ENCODE measurements at regions not wholly inside any gene's neighbourhood (a gene's known extent, or its start where the extent isn't known, plus 50 kb on each side); places are given as distances from the start of the nearest gene placed in this dataset.

DNA sequence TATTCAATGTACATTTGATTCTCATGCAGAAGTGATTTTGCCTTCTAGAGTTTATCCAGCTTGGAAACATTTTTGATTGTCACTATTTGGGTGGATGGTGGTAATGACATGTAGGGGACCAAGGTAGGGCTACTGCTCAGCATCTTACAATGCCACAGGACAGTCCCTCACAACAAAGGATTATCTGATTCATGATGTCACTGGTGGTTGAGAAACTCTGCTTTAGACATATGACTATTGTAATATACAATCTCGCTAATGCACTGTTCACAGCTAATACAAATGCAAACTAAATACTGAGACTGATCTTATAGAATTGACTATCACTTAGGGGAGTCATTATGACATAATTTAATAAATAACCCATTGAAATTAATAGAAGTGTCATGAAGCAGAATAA is 60.4 kb upstream of the BTG1 start (continued):
- TF ChIP-seq ZNF565 (CRISPR knock-in tag; conservative IDR thresholded peaks at IDR 0.05; ENCODE audit: low read depth): no peak
- no peak for TF ChIP-seq ZNF8 (CRISPR knock-in tag; IDR thresholded peaks at IDR 0.05)
- TF ChIP-seq CSRNP3 (CRISPR knock-in tag; IDR thresholded peaks at IDR 0.05): no peak

GRCh38 chr12:92199819-92200576 is 54.4 kb upstream of the BTG1 start:
- TF ChIP-seq ZFP30 (CRISPR knock-in tag; IDR thresholded peaks at IDR 0.05) (no peak), BACH2 (CRISPR knock-in tag; IDR thresholded peaks at IDR 0.05; ENCODE audit: borderline replicate concordance) (no peak), CSRNP3 (CRISPR knock-in tag; IDR thresholded peaks at IDR 0.05) (no peak), PATZ1 (CRISPR knock-in tag; IDR thresholded peaks at IDR 0.05; ENCODE audit: borderline replicate concordance) (no peak), ISL1 (CRISPR knock-in tag; IDR thresholded peaks at IDR 0.05) (no peak), ESRRG (CRISPR knock-in tag; IDR thresholded peaks at IDR 0.05) (no peak), OSR1 (CRISPR knock-in tag; IDR thresholded peaks at IDR 0.05) (no peak), ZC3H10 (CRISPR knock-in tag; IDR thresholded peaks at IDR 0.05) (no peak), ARNTL (CRISPR knock-in tag; IDR thresholded peaks at IDR 0.05; ENCODE audit: borderline replicate concordance, low read depth) (no peak), ZNF8 (CRISPR knock-in tag; IDR thresholded peaks at IDR 0.05) (no peak), RARB (CRISPR knock-in tag; IDR thresholded peaks at IDR 0.05) (no peak), TCF4 (CRISPR knock-in tag; IDR thresholded peaks at IDR 0.05; ENCODE audit: borderline replicate concordance) (no peak), SNAI2 (CRISPR knock-in tag; IDR thresholded peaks at IDR 0.05) (no peak)
- TF ChIP-seq, protein P1, sequence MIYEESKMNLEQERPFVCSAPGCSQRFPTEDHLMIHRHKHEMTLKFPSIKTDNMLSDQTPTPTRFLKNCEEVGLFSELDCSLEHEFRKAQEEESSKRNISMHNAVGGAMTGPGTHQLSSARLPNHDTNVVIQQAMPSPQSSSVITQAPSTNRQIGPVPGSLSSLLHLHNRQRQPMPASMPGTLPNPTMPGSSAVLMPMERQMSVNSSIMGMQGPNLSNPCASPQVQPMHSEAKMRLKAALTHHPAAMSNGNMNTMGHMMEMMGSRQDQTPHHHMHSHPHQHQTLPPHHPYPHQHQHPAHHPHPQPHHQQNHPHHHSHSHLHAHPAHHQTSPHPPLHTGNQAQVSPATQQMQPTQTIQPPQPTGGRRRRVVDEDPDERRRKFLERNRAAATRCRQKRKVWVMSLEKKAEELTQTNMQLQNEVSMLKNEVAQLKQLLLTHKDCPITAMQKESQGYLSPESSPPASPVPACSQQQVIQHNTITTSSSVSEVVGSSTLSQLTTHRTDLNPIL (CRISPR knock-in tag; IDR thresholded peaks at IDR 0.05; ENCODE audit: low read depth): no peak
- ATAC-seq: no peak

DNA sequence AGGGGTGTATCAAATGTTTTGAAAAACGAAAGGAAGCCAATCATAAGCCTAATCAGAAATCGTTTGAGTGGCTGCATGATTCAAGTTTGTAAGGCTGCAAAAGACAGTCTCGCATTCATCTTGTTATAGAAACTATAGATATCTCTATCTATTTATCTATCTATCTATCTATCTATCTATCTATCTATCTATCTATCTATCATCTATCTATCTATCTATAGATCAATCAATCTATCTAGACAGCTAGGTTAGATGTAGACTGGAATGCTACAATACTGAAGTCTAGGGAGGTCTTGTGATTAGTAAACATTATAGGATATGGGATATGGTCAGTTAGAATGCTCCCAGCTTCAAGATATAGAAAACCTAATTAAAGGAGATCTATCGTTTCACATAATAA is 52.2 kb upstream of the BTG1 start:
- no peak for ATAC-seq
- TF ChIP-seq, protein P2, sequence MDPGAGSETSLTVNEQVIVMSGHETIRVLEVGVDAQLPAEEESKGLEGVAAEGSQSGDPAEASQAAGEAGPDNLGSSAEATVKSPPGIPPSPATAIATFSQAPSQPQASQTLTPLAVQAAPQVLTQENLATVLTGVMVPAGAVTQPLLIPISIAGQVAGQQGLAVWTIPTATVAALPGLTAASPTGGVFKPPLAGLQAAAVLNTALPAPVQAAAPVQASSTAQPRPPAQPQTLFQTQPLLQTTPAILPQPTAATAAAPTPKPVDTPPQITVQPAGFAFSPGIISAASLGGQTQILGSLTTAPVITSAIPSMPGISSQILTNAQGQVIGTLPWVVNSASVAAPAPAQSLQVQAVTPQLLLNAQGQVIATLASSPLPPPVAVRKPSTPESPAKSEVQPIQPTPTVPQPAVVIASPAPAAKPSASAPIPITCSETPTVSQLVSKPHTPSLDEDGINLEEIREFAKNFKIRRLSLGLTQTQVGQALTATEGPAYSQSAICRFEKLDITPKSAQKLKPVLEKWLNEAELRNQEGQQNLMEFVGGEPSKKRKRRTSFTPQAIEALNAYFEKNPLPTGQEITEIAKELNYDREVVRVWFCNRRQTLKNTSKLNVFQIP (CRISPR knock-in tag; IDR thresholded peaks at IDR 0.05; ENCODE audit: borderline replicate concordance, low read depth): no peak
- TF ChIP-seq TOX (CRISPR knock-in tag; IDR thresholded peaks at IDR 0.05; ENCODE audit: borderline replicate concordance) (no peak), CSRNP3 (CRISPR knock-in tag; IDR thresholded peaks at IDR 0.05) (no peak), PPARA (CRISPR knock-in tag; IDR thresholded peaks at IDR 0.05; ENCODE audit: borderline replicate concordance) (no peak), PATZ1 (CRISPR knock-in tag; IDR thresholded peaks at IDR 0.05; ENCODE audit: borderline replicate concordance) (no peak), RARB (CRISPR knock-in tag; IDR thresholded peaks at IDR 0.05) (no peak), ZNF8 (CRISPR knock-in tag; IDR thresholded peaks at IDR 0.05) (no peak), OSR1 (CRISPR knock-in tag; IDR thresholded peaks at IDR 0.05) (no peak), ZFP3 (CRISPR knock-in tag; IDR thresholded peaks at IDR 0.05) (no peak), ZNF70 (CRISPR knock-in tag; IDR thresholded peaks at IDR 0.05) (no peak), ESRRG (CRISPR knock-in tag; IDR thresholded peaks at IDR 0.05) (no peak)
- TF ChIP-seq, protein P1 (CRISPR knock-in tag; IDR thresholded peaks at IDR 0.05; ENCODE audit: low read depth): no peak
- TF ChIP-seq, protein P3, sequence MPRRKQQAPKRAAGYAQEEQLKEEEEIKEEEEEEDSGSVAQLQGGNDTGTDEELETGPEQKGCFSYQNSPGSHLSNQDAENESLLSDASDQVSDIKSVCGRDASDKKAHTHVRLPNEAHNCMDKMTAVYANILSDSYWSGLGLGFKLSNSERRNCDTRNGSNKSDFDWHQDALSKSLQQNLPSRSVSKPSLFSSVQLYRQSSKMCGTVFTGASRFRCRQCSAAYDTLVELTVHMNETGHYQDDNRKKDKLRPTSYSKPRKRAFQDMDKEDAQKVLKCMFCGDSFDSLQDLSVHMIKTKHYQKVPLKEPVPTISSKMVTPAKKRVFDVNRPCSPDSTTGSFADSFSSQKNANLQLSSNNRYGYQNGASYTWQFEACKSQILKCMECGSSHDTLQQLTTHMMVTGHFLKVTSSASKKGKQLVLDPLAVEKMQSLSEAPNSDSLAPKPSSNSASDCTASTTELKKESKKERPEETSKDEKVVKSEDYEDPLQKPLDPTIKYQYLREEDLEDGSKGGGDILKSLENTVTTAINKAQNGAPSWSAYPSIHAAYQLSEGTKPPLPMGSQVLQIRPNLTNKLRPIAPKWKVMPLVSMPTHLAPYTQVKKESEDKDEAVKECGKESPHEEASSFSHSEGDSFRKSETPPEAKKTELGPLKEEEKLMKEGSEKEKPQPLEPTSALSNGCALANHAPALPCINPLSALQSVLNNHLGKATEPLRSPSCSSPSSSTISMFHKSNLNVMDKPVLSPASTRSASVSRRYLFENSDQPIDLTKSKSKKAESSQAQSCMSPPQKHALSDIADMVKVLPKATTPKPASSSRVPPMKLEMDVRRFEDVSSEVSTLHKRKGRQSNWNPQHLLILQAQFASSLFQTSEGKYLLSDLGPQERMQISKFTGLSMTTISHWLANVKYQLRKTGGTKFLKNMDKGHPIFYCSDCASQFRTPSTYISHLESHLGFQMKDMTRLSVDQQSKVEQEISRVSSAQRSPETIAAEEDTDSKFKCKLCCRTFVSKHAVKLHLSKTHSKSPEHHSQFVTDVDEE (CRISPR knock-in tag; IDR thresholded peaks at IDR 0.05): no peak

All from SK-N-SH treated with all-trans-retinoic acid at 6 μM for 48 hours (cell line).